RWPE2 (cell line): ENCODE measurements at regions not wholly inside any gene's neighbourhood (a gene's known extent, or its start where the extent isn't known, plus 50 kb on each side); places are given as distances from the start of the nearest gene placed in this dataset.

Experiments used
- ATAC-seq: fragments of 200-7000 bp; cut with Tn5 transposase; 3 replicates; pipeline ENCODE4 v1.9.1; 2021; ENCODE audit warnings: low read depth
- DNase-seq: peaks from one replicate; pipeline ENCODE4 v3.0.0-alpha.2; 2020; ENCODE audit warnings: low spot score
- H3K27ac ChIP-seq: fragments of 450-650 bp; 2 replicates; pipeline ENCODE4 v1.5.1; 2017; ENCODE audit warnings: mild to moderate bottlenecking; ENCODE audit not compliant: poor library complexity, severe bottlenecking
- H3K27me3 ChIP-seq: fragments of 250-450 bp; sonication (Bioruptor Pico); 2 replicates; pipeline ENCODE4 v1.5.1; 2021; ENCODE audit warnings: mild to moderate bottlenecking, moderate library complexity; ENCODE audit not compliant: insufficient read depth, poor library complexity, severe bottlenecking
- H3K36me3 ChIP-seq: fragments of 250-450 bp; sonication (Bioruptor Pico); 2 replicates; pipeline ENCODE4 v1.5.1; 2020; ENCODE audit warnings: low read depth, mild to moderate bottlenecking, moderate library complexity
- H3K4me1 ChIP-seq: fragments of 250-450 bp; sonication (Bioruptor Pico); 2 replicates; pipeline ENCODE4 v1.5.1; 2021; ENCODE audit warnings: mild to moderate bottlenecking, moderate library complexity; ENCODE audit not compliant: insufficient read depth, poor library complexity, severe bottlenecking
- H3K4me3 ChIP-seq: fragments of 250-450 bp; sonication (Bioruptor Pico); 2 replicates; pipeline ENCODE4 v1.5.1; 2021; ENCODE audit warnings: mild to moderate bottlenecking, moderate library complexity; ENCODE audit not compliant: severe bottlenecking
- H3K9me3 ChIP-seq: fragments of 250-450 bp; sonication (Bioruptor Pico); 2 replicates; pipeline ENCODE4 v1.5.1; 2021; ENCODE audit warnings: mild to moderate bottlenecking, moderate library complexity; ENCODE audit not compliant: severe bottlenecking
- CTCF ChIP-seq: fragments of 450-650 bp; IDR thresholded peaks from one replicate; pipeline ENCODE4 v1.5.1; 2017; ENCODE audit warnings: mild to moderate bottlenecking, moderate library complexity; ENCODE audit not compliant: poor library complexity, severe bottlenecking

- Histone ChIP-seq H3K9me3 (no peaks in the 10 kb centered on the region), H3K4me1 (no peaks in the 10 kb centered on the region), H3K27me3 (no peaks in the 10 kb centered on the region), H3K36me3 (no peaks in the 10 kb centered on the region), H3K27ac (no peak overlapping the region), H3K4me3 (no peak overlapping the region)
- no peak for ATAC-seq
- TF ChIP-seq CTCF, result no peak
- DNase-seq, result no peak
These were observed 67.4 kb upstream of the INPP4B start for GRCh38 chr4:142913461-142914030.

- H3K36me3 ChIP-seq, result no peaks in the 10 kb centered on the region
- TF ChIP-seq CTCF, result no peak
- H3K27ac ChIP-seq, result no peak overlapping the region
- H3K4me1 ChIP-seq, result no peaks in the 10 kb centered on the region
- no peak for ATAC-seq
- H3K27me3 ChIP-seq, result no peaks in the 10 kb centered on the region
- DNase-seq, result no peak
- H3K4me3 ChIP-seq, result no peak overlapping the region
- no peaks in the 10 kb centered on the region for H3K9me3 ChIP-seq
These were observed 71.6 kb upstream of the INPP4B start for GRCh38 chr4:142917678-142918077.

GRCh38 chr4:142922720-142923119 is 76.6 kb upstream of the INPP4B start:
- TF ChIP-seq CTCF, result no peak
- DNase-seq (no peak), ATAC-seq (no peak)
- Histone ChIP-seq H3K27ac (no peak overlapping the region), H3K4me1 (no peaks in the 10 kb centered on the region), H3K36me3 (no peaks in the 10 kb centered on the region), H3K27me3 (no peaks in the 10 kb centered on the region), H3K9me3 (no peaks in the 10 kb centered on the region), H3K4me3 (no peak overlapping the region)

GRCh38 chr4:142923619-142924018 is 77.5 kb upstream of the INPP4B start:
- H3K27ac ChIP-seq, result no peak overlapping the region
- no peaks in the 10 kb centered on the region for H3K27me3 ChIP-seq
- H3K36me3 ChIP-seq, result no peaks in the 10 kb centered on the region
- H3K4me1 ChIP-seq, result no peaks in the 10 kb centered on the region
- no peaks in the 10 kb centered on the region for H3K9me3 ChIP-seq
- no peak for ATAC-seq
- no peak for DNase-seq
- no peak overlapping the region for H3K4me3 ChIP-seq
- TF ChIP-seq CTCF, result no peak

- ATAC-seq, result no peak
- no peaks in the 10 kb centered on the region for H3K27me3 ChIP-seq
- TF ChIP-seq CTCF, result no peak
- DNase-seq, result no peak
- H3K4me1 ChIP-seq, result no peaks in the 10 kb centered on the region
- H3K4me3 ChIP-seq, result no peak overlapping the region
- H3K27ac ChIP-seq, result no peak overlapping the region
- H3K36me3 ChIP-seq, result no peaks in the 10 kb centered on the region
- no peaks in the 10 kb centered on the region for H3K9me3 ChIP-seq
These were observed 79.1 kb upstream of the INPP4B start for GRCh38 chr4:142925161-142925560.
